WTC11 (cell line): ENCODE measurements at regions not wholly inside any gene's neighbourhood (a gene's known extent, or its start where the extent isn't known, plus 50 kb on each side); places are given as distances from the start of the nearest gene placed in this dataset.

Experiments
- ELF4 ChIP-seq: sonication (generic); formaldehyde crosslinking; IDR thresholded peaks from 2 replicates; pipeline ENCODE4 v1.8.1; 2022; ENCODE audit warnings: low read depth, mild to moderate bottlenecking, moderate library complexity, missing genetic modification reagents
- SMAD4 ChIP-seq: sonication (generic); formaldehyde crosslinking; IDR thresholded peaks from 2 replicates; pipeline ENCODE4 v1.8.0; 2022; ENCODE audit warnings: mild to moderate bottlenecking, missing genetic modification reagents
- TF ChIP-seq, protein P1 (sequence below): fragments of 200-600 bp; IDR thresholded peaks from 2 replicates; pipeline ENCODE4 v1.8.0; 2022; ENCODE audit warnings: antibody characterized with exemption
- TF ChIP-seq, protein P2 (sequence below): sonication (generic); formaldehyde crosslinking; IDR thresholded peaks from 2 replicates; pipeline ENCODE4 v1.8.0; 2022; ENCODE audit warnings: mild to moderate bottlenecking, missing genetic modification reagents
- TF ChIP-seq, protein P3 (sequence below): sonication (generic); formaldehyde crosslinking; IDR thresholded peaks from 2 replicates; pipeline ENCODE4 v1.8.1; 2022; ENCODE audit warnings: mild to moderate bottlenecking, moderate library complexity, missing genetic modification reagents
- TF ChIP-seq, protein P4 (sequence below): sonication (generic); formaldehyde crosslinking; IDR thresholded peaks from 2 replicates; pipeline ENCODE4 v1.8.0; 2022; ENCODE audit warnings: missing genetic modification reagents
- TF ChIP-seq, protein P5 (sequence below): sonication (generic); formaldehyde crosslinking; IDR thresholded peaks from 2 replicates; pipeline ENCODE4 v1.8.0; 2022; ENCODE audit warnings: mild to moderate bottlenecking, missing genetic modification reagents

DNA sequence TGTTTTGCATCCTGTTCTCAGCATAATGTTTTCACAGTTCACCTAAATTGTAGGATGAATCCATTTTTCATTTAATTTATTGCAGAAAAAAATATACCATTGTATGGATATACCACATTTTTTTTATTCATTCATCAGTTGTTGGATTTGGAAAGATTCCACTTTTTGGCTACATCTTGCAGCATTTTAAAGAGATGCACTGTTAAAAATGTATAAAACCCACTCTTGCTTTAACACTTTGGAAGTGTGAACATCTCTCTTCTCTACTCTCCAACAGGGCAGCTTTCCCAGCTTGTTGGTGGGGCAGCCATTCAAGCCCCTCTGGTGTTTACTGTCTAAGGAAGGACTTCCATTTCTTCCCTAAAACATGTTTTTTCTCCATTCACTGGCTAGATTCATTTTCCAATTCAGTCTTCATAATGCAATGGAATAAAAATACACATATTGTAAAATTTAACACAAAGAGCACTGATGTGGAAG lies 104.4 kb upstream of the CBLN2 start:
- no peak for TF ChIP-seq SMAD4 (CRISPR knock-in tag)
- TF ChIP-seq, protein P1, sequence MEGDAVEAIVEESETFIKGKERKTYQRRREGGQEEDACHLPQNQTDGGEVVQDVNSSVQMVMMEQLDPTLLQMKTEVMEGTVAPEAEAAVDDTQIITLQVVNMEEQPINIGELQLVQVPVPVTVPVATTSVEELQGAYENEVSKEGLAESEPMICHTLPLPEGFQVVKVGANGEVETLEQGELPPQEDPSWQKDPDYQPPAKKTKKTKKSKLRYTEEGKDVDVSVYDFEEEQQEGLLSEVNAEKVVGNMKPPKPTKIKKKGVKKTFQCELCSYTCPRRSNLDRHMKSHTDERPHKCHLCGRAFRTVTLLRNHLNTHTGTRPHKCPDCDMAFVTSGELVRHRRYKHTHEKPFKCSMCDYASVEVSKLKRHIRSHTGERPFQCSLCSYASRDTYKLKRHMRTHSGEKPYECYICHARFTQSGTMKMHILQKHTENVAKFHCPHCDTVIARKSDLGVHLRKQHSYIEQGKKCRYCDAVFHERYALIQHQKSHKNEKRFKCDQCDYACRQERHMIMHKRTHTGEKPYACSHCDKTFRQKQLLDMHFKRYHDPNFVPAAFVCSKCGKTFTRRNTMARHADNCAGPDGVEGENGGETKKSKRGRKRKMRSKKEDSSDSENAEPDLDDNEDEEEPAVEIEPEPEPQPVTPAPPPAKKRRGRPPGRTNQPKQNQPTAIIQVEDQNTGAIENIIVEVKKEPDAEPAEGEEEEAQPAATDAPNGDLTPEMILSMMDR, result no peak
- TF ChIP-seq, protein P2, sequence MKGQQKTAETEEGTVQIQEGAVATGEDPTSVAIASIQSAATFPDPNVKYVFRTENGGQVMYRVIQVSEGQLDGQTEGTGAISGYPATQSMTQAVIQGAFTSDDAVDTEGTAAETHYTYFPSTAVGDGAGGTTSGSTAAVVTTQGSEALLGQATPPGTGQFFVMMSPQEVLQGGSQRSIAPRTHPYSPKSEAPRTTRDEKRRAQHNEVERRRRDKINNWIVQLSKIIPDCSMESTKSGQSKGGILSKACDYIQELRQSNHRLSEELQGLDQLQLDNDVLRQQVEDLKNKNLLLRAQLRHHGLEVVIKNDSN (CRISPR knock-in tag), result no peak
- TF ChIP-seq, protein P3, sequence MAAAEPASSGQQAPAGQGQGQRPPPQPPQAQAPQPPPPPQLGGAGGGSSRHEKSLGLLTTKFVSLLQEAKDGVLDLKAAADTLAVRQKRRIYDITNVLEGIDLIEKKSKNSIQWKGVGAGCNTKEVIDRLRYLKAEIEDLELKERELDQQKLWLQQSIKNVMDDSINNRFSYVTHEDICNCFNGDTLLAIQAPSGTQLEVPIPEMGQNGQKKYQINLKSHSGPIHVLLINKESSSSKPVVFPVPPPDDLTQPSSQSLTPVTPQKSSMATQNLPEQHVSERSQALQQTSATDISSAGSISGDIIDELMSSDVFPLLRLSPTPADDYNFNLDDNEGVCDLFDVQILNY, result no peak
- no peak for TF ChIP-seq ELF4 (CRISPR knock-in tag)
- TF ChIP-seq, protein P4, sequence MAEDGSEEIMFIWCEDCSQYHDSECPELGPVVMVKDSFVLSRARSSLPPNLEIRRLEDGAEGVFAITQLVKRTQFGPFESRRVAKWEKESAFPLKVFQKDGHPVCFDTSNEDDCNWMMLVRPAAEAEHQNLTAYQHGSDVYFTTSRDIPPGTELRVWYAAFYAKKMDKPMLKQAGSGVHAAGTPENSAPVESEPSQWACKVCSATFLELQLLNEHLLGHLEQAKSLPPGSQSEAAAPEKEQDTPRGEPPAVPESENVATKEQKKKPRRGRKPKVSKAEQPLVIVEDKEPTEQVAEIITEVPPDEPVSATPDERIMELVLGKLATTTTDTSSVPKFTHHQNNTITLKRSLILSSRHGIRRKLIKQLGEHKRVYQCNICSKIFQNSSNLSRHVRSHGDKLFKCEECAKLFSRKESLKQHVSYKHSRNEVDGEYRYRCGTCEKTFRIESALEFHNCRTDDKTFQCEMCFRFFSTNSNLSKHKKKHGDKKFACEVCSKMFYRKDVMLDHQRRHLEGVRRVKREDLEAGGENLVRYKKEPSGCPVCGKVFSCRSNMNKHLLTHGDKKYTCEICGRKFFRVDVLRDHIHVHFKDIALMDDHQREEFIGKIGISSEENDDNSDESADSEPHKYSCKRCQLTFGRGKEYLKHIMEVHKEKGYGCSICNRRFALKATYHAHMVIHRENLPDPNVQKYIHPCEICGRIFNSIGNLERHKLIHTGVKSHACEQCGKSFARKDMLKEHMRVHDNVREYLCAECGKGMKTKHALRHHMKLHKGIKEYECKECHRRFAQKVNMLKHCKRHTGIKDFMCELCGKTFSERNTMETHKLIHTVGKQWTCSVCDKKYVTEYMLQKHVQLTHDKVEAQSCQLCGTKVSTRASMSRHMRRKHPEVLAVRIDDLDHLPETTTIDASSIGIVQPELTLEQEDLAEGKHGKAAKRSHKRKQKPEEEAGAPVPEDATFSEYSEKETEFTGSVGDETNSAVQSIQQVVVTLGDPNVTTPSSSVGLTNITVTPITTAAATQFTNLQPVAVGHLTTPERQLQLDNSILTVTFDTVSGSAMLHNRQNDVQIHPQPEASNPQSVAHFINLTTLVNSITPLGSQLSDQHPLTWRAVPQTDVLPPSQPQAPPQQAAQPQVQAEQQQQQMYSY (CRISPR knock-in tag), result no peak
- TF ChIP-seq, protein P5, sequence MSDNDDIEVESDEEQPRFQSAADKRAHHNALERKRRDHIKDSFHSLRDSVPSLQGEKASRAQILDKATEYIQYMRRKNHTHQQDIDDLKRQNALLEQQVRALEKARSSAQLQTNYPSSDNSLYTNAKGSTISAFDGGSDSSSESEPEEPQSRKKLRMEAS (CRISPR knock-in tag), result no peak
